ENCODE measurements at regions not wholly inside any gene's neighbourhood (a gene's known extent, or its start where the extent isn't known, plus 50 kb on each side); places are given as distances from the start of the nearest gene placed in this dataset.

GRCh38 chr3:76645724-76646123 lies 394.2 kb upstream of the ROBO2 start:
- DNase-seq: no peak

GRCh38 chr3:76646921-76647562 lies 392.9 kb upstream of the ROBO2 start:
- DNase-seq: no peak

GRCh38 chr3:76651784-76652183 lies 388.1 kb upstream of the ROBO2 start:
- no peak for DNase-seq

- no peak for DNase-seq
Observed at GRCh38 chr3:76652524-76652923, 387.4 kb upstream of the ROBO2 start.

GRCh38 chr3:76653640-76654251 lies 386.2 kb upstream of the ROBO2 start:
- DNase-seq: no peak

GRCh38 chr3:76656531-76657070 lies 383.3 kb upstream of the ROBO2 start:
- no peak for DNase-seq

GRCh38 chr3:76657909-76658308 lies 382.0 kb upstream of the ROBO2 start:
- DNase-seq: no peak

GRCh38 chr3:76661527-76662250 lies 378.2 kb upstream of the ROBO2 start:
- DNase-seq: no peak

GRCh38 chr3:76664816-76665215 lies 375.1 kb upstream of the ROBO2 start:
- no peak for DNase-seq

- no peak for DNase-seq
Observed at GRCh38 chr3:76668653-76669052, 371.2 kb upstream of the ROBO2 start.

GRCh38 chr3:76669322-76669721 lies 370.6 kb upstream of the ROBO2 start:
- DNase-seq: no peak

- no peak for DNase-seq
Observed at GRCh38 chr3:76673171-76673570, 366.7 kb upstream of the ROBO2 start.

- no peak for DNase-seq
Observed at GRCh38 chr3:76679541-76679940, 360.4 kb upstream of the ROBO2 start.

GRCh38 chr3:76683256-76683655 lies 356.6 kb upstream of the ROBO2 start:
- no peak for DNase-seq

GRCh38 chr3:76684946-76685345 lies 355.0 kb upstream of the ROBO2 start:
- no peak for DNase-seq

- DNase-seq: no peak
Observed at GRCh38 chr3:76685858-76686257, 354.0 kb upstream of the ROBO2 start.

GRCh38 chr3:76687019-76687418 lies 352.9 kb upstream of the ROBO2 start:
- DNase-seq: no peak

GRCh38 chr3:76694063-76694462 lies 345.8 kb upstream of the ROBO2 start:
- DNase-seq: no peak

- no peak for DNase-seq
Observed at GRCh38 chr3:76698136-76698706, 341.7 kb upstream of the ROBO2 start.

GRCh38 chr3:76699846-76700245 lies 340.1 kb upstream of the ROBO2 start:
- no peak for DNase-seq

GRCh38 chr3:76700323-76700722 lies 339.6 kb upstream of the ROBO2 start:
- DNase-seq: no peak

GRCh38 chr3:76702676-76703075 lies 337.2 kb upstream of the ROBO2 start:
- no peak for DNase-seq

- no peak for DNase-seq
Observed at GRCh38 chr3:76715426-76715825, 324.5 kb upstream of the ROBO2 start.

- no peak for DNase-seq
Observed at GRCh38 chr3:76723366-76723765, 316.5 kb upstream of the ROBO2 start.
